Activated CD4-positive, alpha-beta T cell treated with anti-CD3 and anti-CD28 coated beads, Interleukin-2, amount 10 ng/mL, durations not matched to agents 24 days and 14 days (primary cell): ENCODE measurements at regions not wholly inside any gene's neighbourhood (a gene's known extent, or its start where the extent isn't known, plus 50 kb on each side); places are given as distances from the start of the nearest gene placed in this dataset.
A peak's percentile ranks its signal among the peaks of the same experiment; 100 is the strongest.

Experiments used
- DNase-seq: peaks from one replicate; pipeline ENCODE4 v3.0.0; 2022
- H3K27ac Mint-ChIP-seq: one replicate; pipeline ENCODE4 v1.8.0; 2022; ENCODE audit warnings: mild to moderate bottlenecking, mixed read lengths
- H3K27me3 Mint-ChIP-seq: one replicate; pipeline ENCODE4 v1.8.0; 2022; ENCODE audit warnings: mixed read lengths
- H3K36me3 Mint-ChIP-seq: one replicate; pipeline ENCODE4 v1.8.0; 2022; ENCODE audit warnings: low read depth, mild to moderate bottlenecking, mixed read lengths
- H3K4me1 Mint-ChIP-seq: one replicate; pipeline ENCODE4 v1.8.0; 2021; ENCODE audit warnings: mixed read lengths
- H3K4me3 Mint-ChIP-seq: one replicate; pipeline ENCODE4 v1.8.0; 2022; ENCODE audit warnings: mild to moderate bottlenecking, moderate library complexity, mixed read lengths
- H3K9me3 Mint-ChIP-seq: one replicate; pipeline ENCODE4 v1.8.0; 2021; ENCODE audit warnings: mixed read lengths
- intact Hi-C: fragments of 100-400 bp; cut with micrococcal nuclease; formaldehyde crosslinking; loops from one replicate; pipeline ENCODE4 v1.15.1; 2023

- no peaks in the 10 kb centered on the region for H3K4me1 Mint-ChIP-seq
- DNase-seq: no peak
- no peaks in the 10 kb centered on the region for H3K36me3 Mint-ChIP-seq
- no peaks in the 10 kb centered on the region for H3K27me3 Mint-ChIP-seq
- H3K4me3 Mint-ChIP-seq: no peak overlapping the region
- no peak overlapping the region for H3K27ac Mint-ChIP-seq
- intact Hi-C loops: no loop called here
- H3K9me3 Mint-ChIP-seq: peaks cover 10% of the 10 kb centered on the region
Observed at GRCh38 chr13:106324444-106324843, 211.0 kb downstream of the EFNB2 start.

GRCh38 chr13:106322628-106323027 is 212.8 kb downstream of the EFNB2 start:
- no peak for DNase-seq
- H3K4me3 Mint-ChIP-seq: no peak overlapping the region
- peaks cover 6% of the 10 kb centered on the region for H3K9me3 Mint-ChIP-seq
- no peaks in the 10 kb centered on the region for H3K4me1 Mint-ChIP-seq
- H3K36me3 Mint-ChIP-seq: no peaks in the 10 kb centered on the region
- intact Hi-C loops: no loop called here
- H3K27ac Mint-ChIP-seq: no peak overlapping the region
- no peaks in the 10 kb centered on the region for H3K27me3 Mint-ChIP-seq

DNA sequence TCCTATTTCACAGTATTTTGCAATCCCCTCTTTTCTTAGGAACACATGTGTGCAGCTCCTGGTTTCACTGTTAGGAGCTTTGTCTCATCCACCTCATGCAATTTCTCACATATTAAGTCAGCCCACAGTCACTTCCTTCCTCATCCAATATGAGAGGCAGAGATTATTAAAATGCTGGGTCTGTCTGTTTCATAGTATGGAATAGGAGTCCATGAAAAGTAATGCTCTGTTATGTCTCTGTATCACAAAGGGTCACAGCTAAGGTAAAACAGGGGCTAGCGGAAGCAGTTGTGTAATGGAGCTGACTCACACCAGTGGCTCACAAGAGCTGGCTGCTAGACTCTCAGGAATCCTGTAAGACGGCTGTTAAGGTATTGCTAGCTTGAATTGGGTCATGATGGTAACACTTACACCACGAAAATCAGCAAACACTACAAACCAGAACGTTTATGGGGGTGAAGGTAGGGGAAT is 216.5 kb downstream of the EFNB2 start:
- intact Hi-C loops: no loop called here
- Mint-ChIP-seq H3K9me3 (peaks cover 6% of the 10 kb centered on the region), H3K4me1 (no peaks in the 10 kb centered on the region), H3K36me3 (no peaks in the 10 kb centered on the region), H3K27me3 (no peaks in the 10 kb centered on the region), H3K4me3 (no peak overlapping the region), H3K27ac (no peak overlapping the region)
- DNase-seq: no peak

GRCh38 chr13:106314417-106314816 is 221.0 kb downstream of the EFNB2 start:
- no peak overlapping the region for H3K4me3 Mint-ChIP-seq
- DNase-seq: no peak
- intact Hi-C loops: no loop called here
- no peaks in the 10 kb centered on the region for H3K9me3 Mint-ChIP-seq
- no peaks in the 10 kb centered on the region for H3K27me3 Mint-ChIP-seq
- no peaks in the 10 kb centered on the region for H3K4me1 Mint-ChIP-seq
- H3K27ac Mint-ChIP-seq: no peak overlapping the region
- H3K36me3 Mint-ChIP-seq: no peaks in the 10 kb centered on the region

GRCh38 chr13:106311004-106311403 is 224.5 kb downstream of the EFNB2 start:
- Mint-ChIP-seq H3K9me3 (peaks cover 3% of the 10 kb centered on the region), H3K4me1 (no peaks in the 10 kb centered on the region), H3K36me3 (no peaks in the 10 kb centered on the region), H3K27ac (no peak overlapping the region), H3K27me3 (no peaks in the 10 kb centered on the region), H3K4me3 (no peak overlapping the region)
- intact Hi-C loops: no loop called here
- DNase-seq: peak; percentile 26

DNA sequence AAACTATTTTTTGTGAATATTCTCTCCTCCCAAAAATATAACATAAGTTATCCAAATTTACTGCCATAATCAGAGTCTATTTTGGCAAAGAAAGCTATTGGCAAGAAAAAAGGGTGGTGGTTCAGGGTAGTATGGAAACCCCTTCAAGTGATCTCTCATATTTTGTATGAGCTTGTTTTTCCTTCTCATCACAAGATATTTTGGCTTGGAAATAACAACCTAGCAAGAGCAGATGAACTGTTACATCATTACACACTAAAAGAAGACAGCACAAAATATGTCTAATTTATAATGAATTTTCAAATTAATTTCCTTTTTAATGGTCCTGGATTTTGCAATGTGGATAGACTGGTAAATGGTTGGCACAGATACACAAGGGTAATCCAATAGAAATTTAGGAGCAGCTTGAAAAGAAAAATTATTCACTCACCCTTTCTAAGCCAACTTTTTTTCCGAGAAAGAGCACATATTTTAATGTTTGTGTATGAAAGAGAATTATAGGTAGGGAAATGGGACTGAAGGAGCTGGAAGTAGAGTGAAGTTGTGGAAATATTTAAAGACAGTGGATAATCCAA is 225.1 kb downstream of the EFNB2 start:
- Mint-ChIP-seq H3K27me3 (no peaks in the 10 kb centered on the region), H3K36me3 (no peaks in the 10 kb centered on the region), H3K27ac (no peak overlapping the region), H3K9me3 (peaks cover 3% of the 10 kb centered on the region), H3K4me3 (no peak overlapping the region), H3K4me1 (no peaks in the 10 kb centered on the region)
- no peak for DNase-seq
- intact Hi-C loops: no loop called here

GRCh38 chr13:106306748-106307277 is 228.6 kb downstream of the EFNB2 start:
- Mint-ChIP-seq H3K4me3 (no peak overlapping the region), H3K36me3 (no peaks in the 10 kb centered on the region), H3K4me1 (no peaks in the 10 kb centered on the region), H3K27me3 (no peaks in the 10 kb centered on the region), H3K27ac (no peak overlapping the region), H3K9me3 (peaks cover 3% of the 10 kb centered on the region)
- no peak for DNase-seq
- intact Hi-C loops: no loop called here

DNA sequence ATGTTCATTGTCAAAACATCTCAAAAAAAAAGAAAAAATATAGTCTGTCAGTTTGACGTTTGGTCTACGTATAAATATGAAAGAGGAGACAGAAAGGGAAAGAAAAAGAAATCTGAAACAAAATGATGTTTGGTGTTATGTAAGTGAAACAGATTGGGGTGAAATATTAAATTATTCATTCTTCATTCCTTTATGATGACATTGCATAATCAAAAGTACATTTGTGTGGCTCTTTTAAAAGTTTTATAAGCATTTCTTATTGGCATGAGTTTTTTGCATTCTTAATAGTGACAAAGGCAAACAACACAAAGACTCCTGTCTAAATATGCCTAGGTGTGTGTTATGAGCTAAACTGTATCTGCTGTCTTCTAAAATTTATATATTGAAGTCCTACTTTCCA is 232.6 kb downstream of the EFNB2 start:
- intact Hi-C loops: no loop called here

DNA sequence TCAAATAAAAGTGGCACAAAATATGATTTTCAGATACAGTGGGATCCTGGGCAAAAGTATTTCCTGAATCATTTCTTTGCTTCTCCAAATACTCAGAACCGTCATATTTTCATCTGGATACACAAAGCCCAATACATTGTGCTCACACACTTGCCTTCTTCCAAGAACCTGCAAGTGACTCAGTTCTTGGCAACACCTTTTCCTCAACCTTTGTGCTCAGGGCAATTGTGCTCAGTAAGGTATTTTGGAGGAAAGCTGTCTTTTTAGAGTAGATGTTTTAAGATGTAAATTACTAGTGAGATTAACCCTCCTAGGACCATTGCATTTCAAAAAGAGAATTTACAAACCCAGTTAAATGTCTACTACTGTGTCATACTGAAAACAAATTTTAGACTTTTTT is 233.5 kb downstream of the EFNB2 start:
- no peak overlapping the region for H3K27ac Mint-ChIP-seq
- no peaks in the 10 kb centered on the region for H3K27me3 Mint-ChIP-seq
- no peaks in the 10 kb centered on the region for H3K4me1 Mint-ChIP-seq
- no peak overlapping the region for H3K4me3 Mint-ChIP-seq
- intact Hi-C loops: no loop called here
- no peaks in the 10 kb centered on the region for H3K9me3 Mint-ChIP-seq
- H3K36me3 Mint-ChIP-seq: no peaks in the 10 kb centered on the region
- DNase-seq: no peak

More for the DNA sequence above, 232.6 kb downstream of the EFNB2 start:
- no peak overlapping the region for H3K4me3 Mint-ChIP-seq
- H3K4me1 Mint-ChIP-seq: no peaks in the 10 kb centered on the region
- no peaks in the 10 kb centered on the region for H3K36me3 Mint-ChIP-seq
- H3K27me3 Mint-ChIP-seq: no peaks in the 10 kb centered on the region
- peaks cover 3% of the 10 kb centered on the region for H3K9me3 Mint-ChIP-seq
- DNase-seq: no peak
- no peak overlapping the region for H3K27ac Mint-ChIP-seq

- Mint-ChIP-seq H3K27me3 (no peaks in the 10 kb centered on the region), H3K27ac (no peak overlapping the region), H3K4me3 (no peak overlapping the region), H3K9me3 (no peaks in the 10 kb centered on the region), H3K4me1 (no peaks in the 10 kb centered on the region), H3K36me3 (no peaks in the 10 kb centered on the region)
- intact Hi-C loops: no loop called here
- no peak for DNase-seq
Observed at GRCh38 chr13:106299621-106300020, 235.8 kb downstream of the EFNB2 start.

- intact Hi-C loops: no loop called here
- Mint-ChIP-seq H3K4me3 (no peak overlapping the region), H3K9me3 (no peaks in the 10 kb centered on the region), H3K36me3 (no peaks in the 10 kb centered on the region), H3K4me1 (no peaks in the 10 kb centered on the region), H3K27ac (no peak overlapping the region), H3K27me3 (no peaks in the 10 kb centered on the region)
- no peak for DNase-seq
Observed at GRCh38 chr13:106297283-106297682, 238.2 kb downstream of the EFNB2 start.

DNA sequence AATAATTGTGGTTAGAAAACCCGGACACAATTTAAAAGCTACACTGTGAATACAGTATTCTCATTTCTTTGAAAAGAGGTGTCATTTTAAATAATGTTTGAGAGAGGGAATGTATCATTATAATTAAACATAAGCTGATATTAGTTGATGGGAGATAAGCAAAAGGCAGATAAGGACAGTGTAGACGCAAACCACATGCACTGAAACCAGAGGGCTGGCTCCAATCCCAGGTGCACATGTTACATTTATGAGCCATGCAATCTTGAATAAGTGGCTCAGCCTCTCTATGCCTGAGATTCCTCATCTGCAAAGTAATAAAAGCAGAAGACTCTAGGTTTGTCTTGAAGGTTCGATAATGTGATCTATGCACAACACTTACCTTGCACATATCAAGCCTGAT is 238.7 kb downstream of the EFNB2 start:
- DNase-seq: no peak
- Mint-ChIP-seq H3K4me1 (no peaks in the 10 kb centered on the region), H3K27ac (no peak overlapping the region), H3K9me3 (no peaks in the 10 kb centered on the region), H3K36me3 (no peaks in the 10 kb centered on the region), H3K27me3 (no peaks in the 10 kb centered on the region), H3K4me3 (no peak overlapping the region)
- intact Hi-C loops: no loop called here

DNA sequence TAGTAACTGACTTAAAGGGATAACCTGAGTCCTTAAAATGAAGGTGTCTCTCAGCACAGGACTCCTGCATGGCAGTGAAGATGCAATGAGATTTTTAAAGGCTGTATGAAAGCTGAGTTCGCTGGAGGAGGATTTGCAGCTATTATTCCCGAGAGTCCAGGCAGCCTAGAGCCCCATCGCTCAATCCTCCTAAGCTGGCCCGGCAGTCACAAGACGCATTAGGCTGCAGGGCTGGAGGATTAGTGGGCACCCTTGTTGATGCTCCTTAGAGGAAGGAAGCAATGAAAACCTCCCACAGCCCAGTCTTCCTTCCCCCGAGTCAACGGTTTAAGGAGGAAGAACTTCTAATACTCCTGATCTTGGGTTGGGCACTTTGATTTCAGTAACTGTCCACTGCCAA is 239.5 kb downstream of the EFNB2 start:
- Mint-ChIP-seq H3K36me3 (no peaks in the 10 kb centered on the region), H3K9me3 (no peaks in the 10 kb centered on the region), H3K4me3 (no peak overlapping the region), H3K4me1 (no peaks in the 10 kb centered on the region), H3K27me3 (no peaks in the 10 kb centered on the region), H3K27ac (no peak overlapping the region)
- DNase-seq: no peak
- intact Hi-C loops: no loop called here

GRCh38 chr13:106291006-106291405 is 244.5 kb downstream of the EFNB2 start:
- no peaks in the 10 kb centered on the region for H3K27me3 Mint-ChIP-seq
- H3K4me3 Mint-ChIP-seq: no peak overlapping the region
- no peaks in the 10 kb centered on the region for H3K36me3 Mint-ChIP-seq
- intact Hi-C loops: no loop called here
- H3K4me1 Mint-ChIP-seq: no peaks in the 10 kb centered on the region
- DNase-seq: no peak
- H3K27ac Mint-ChIP-seq: no peak overlapping the region
- no peaks in the 10 kb centered on the region for H3K9me3 Mint-ChIP-seq

DNA sequence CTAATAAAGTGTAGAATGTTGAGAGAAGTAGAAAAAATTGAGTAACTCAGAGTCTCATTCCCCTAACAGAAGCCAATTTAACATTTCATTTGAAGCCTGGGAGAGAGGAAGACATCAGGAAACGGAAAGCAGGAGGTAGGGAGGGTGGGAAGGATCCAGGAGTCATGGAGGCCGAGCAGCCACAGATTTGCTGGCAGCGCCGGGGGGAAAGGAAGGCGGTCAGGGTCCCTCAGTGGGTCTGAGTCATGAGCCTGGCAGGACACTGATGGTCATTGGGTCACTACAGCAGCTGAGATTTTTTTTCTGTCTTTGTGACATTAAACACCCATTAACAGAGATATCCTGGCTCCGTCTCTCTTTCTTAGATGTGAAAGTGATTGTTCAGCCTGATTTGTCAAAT is 248.1 kb downstream of the EFNB2 start:
- no peaks in the 10 kb centered on the region for H3K27me3 Mint-ChIP-seq
- no peaks in the 10 kb centered on the region for H3K4me1 Mint-ChIP-seq
- H3K27ac Mint-ChIP-seq: no peak overlapping the region

More for the DNA sequence above, 248.1 kb downstream of the EFNB2 start:
- no peaks in the 10 kb centered on the region for H3K9me3 Mint-ChIP-seq
- no peak overlapping the region for H3K4me3 Mint-ChIP-seq
- no peak for DNase-seq
- intact Hi-C loops: no loop called here
- no peaks in the 10 kb centered on the region for H3K36me3 Mint-ChIP-seq
